GM06990 (cell line): ENCODE measurements at regions not wholly inside any gene's neighbourhood (a gene's known extent, or its start where the extent isn't known, plus 50 kb on each side); places are given as distances from the start of the nearest gene placed in this dataset.

Experiments used
- DNase-seq: peaks from one replicate; pipeline ENCODE4 v3.0.0-alpha.2; 2011; ENCODE audit not compliant: insufficient read length; ENCODE audit errors: extremely low read depth
- H3K27me3 ChIP-seq: replicated peaks from 2 replicates; pipeline ENCODE4 v1.6.0; 2011; ENCODE audit warnings: low read length; ENCODE audit not compliant: control insufficient read depth, insufficient read depth
- H3K36me3 ChIP-seq: 2 replicates; pipeline ENCODE4 v1.5.1; 2011; ENCODE audit warnings: low read length; ENCODE audit not compliant: control insufficient read depth, insufficient read depth
- H3K4me3 ChIP-seq: replicated peaks from 2 replicates; pipeline ENCODE4 v1.5.1; 2011; ENCODE audit warnings: low read depth, mild to moderate bottlenecking, control low read depth, low read length
- CTCF ChIP-seq: IDR thresholded peaks from 2 replicates; pipeline ENCODE4 v1.5.1; 2011; ENCODE audit warnings: low read length, control low read depth, mild to moderate bottlenecking, inconsistent platforms; ENCODE audit not compliant: insufficient read depth, poor library complexity, severe bottlenecking

- no peak for TF ChIP-seq CTCF
- Histone ChIP-seq H3K27me3 (no peaks in the 10 kb centered on the region; the same call in 1 of the 2 replicates), H3K36me3 (no peaks in the 10 kb centered on the region), H3K4me3 (no peak overlapping the region)
- no peak for DNase-seq
Measured at GRCh38 chr9:99465231-99465907, 243.3 kb downstream of the SEC61B start.

- no peaks in the 10 kb centered on the region; the same call in 1 of the 2 replicates for H3K27me3 ChIP-seq
- no peak overlapping the region for H3K4me3 ChIP-seq
- no peak for TF ChIP-seq CTCF
- DNase-seq = no peak
- no peaks in the 10 kb centered on the region for H3K36me3 ChIP-seq
Measured at GRCh38 chr9:99466104-99466503, 244.0 kb downstream of the SEC61B start.

GRCh38 chr9:99466781-99467180 lies 244.7 kb downstream of the SEC61B start:
- Histone ChIP-seq H3K27me3 (no peaks in the 10 kb centered on the region; the same call in 1 of the 2 replicates), H3K36me3 (no peaks in the 10 kb centered on the region), H3K4me3 (no peak overlapping the region)
- DNase-seq = no peak
- TF ChIP-seq CTCF = no peak

- no peak for TF ChIP-seq CTCF
- Histone ChIP-seq H3K4me3 (no peak overlapping the region), H3K27me3 (no peaks in the 10 kb centered on the region), H3K36me3 (no peaks in the 10 kb centered on the region)
- DNase-seq = no peak
Measured at GRCh38 chr9:99471033-99471432, 249.0 kb downstream of the SEC61B start.

GRCh38 chr9:99472240-99472915 lies 250.3 kb downstream of the SEC61B start:
- no peak overlapping the region for H3K4me3 ChIP-seq
- DNase-seq = no peak
- H3K27me3 ChIP-seq = no peaks in the 10 kb centered on the region
- TF ChIP-seq CTCF = no peak
- H3K36me3 ChIP-seq = no peaks in the 10 kb centered on the region
